Panc1 (cell line): ENCODE measurements at regions not wholly inside any gene's neighbourhood (a gene's known extent, or its start where the extent isn't known, plus 50 kb on each side); places are given as distances from the start of the nearest gene placed in this dataset.

Source experiments
- ATAC-seq: fragments of 200-7000 bp; cut with Tn5 transposase; 2 replicates; pipeline ENCODE4 v1.9.1; 2020; ENCODE audit warnings: mild to moderate bottlenecking, moderate library complexity
- BruUV-seq: library from RNA; stranded (reverse); fragments of 400-500 nt; replicated peaks from 2 replicates; lab custom pipeline; 2021; lab: Mats Ljungman, UMichigan
- CTCF ChIA-PET: fragments of 300-600 bp; sonication (Branson Sonifier 250); formaldehyde crosslinking; loops from one replicate; lab custom pipeline; 2022; ENCODE audit warnings: antibody characterized with exemption; lab: Charles Lee
- POLR2A ChIA-PET: fragments of 300-600 bp; sonication (Branson Sonifier 250); formaldehyde crosslinking; loops from one replicate; lab custom pipeline; 2022; ENCODE audit warnings: antibody characterized with exemption; lab: Charles Lee
- DNase-seq: peaks from one replicate; pipeline ENCODE4 v3.0.0-alpha.2; 2010; ENCODE audit warnings: low read depth, low spot score
- H3K27ac ChIP-seq: 2 replicates; pipeline ENCODE4 v1.5.1; 2011; ENCODE audit warnings: mild to moderate bottlenecking, low read length, inconsistent platforms
- H3K27me3 ChIP-seq: fragments of 200-500 bp; sonication (Bioruptor generic); 2 replicates; pipeline ENCODE4 v1.6.0; 2014; ENCODE audit warnings: low read length, inconsistent platforms; ENCODE audit not compliant: control insufficient read depth, insufficient read depth
- H3K36me3 ChIP-seq: fragments of 200-500 bp; sonication (Bioruptor generic); 2 replicates; pipeline ENCODE4 v1.5.1; 2014; ENCODE audit warnings: inconsistent platforms, mild to moderate bottlenecking, low read length, moderate library complexity; ENCODE audit not compliant: control insufficient read depth, insufficient read depth
- H3K4me1 ChIP-seq: 2 replicates; pipeline ENCODE4 v1.5.1; 2011; ENCODE audit warnings: inconsistent platforms, mild to moderate bottlenecking, low read length, moderate library complexity; ENCODE audit not compliant: control insufficient read depth, insufficient read depth
- H3K4me3 ChIP-seq, 2 experiments: 2 replicates each; pipeline ENCODE4 v1.5.1; 2011 to 2012; ENCODE audit warnings: low read depth in 2 of 2, low read length in 2 of 2, mild to moderate bottlenecking in 2 of 2, inconsistent platforms in 1 of 2, moderate library complexity in 1 of 2
- H3K9me3 ChIP-seq: fragments of 200-500 bp; sonication (Bioruptor generic); 2 replicates; pipeline ENCODE4 v1.5.1; 2014; ENCODE audit warnings: low read depth, mild to moderate bottlenecking, inconsistent platforms, low read length, moderate library complexity; ENCODE audit not compliant: control insufficient read depth, insufficient read depth
- POLR2AphosphoS5 ChIP-seq: IDR thresholded peaks from 2 replicates; pipeline ENCODE4 v1.6.1; 2012; ENCODE audit warnings: mild to moderate bottlenecking, low read depth, low read length, moderate library complexity
- SIN3A ChIP-seq: IDR thresholded peaks from 2 replicates; pipeline ENCODE4 v1.6.1; 2012; ENCODE audit warnings: low read depth, mild to moderate bottlenecking, low read length, moderate library complexity, borderline replicate concordance; ENCODE audit not compliant: insufficient read depth
- TCF7L2 ChIP-seq: IDR thresholded peaks from 2 replicates; pipeline ENCODE4 v1.6.1; 2011; ENCODE audit warnings: mild to moderate bottlenecking, low read depth, low read length, inconsistent platforms
- in situ Hi-C: cut with HindIII; loops from 2 replicates; pipeline ENCODE4 v1.10.0; 2016; ENCODE audit warnings: low sequenced_read_pairs, low pct_unique_long_range_greater_than_20kb
- intact Hi-C: fragments of 100-400 bp; cut with micrococcal nuclease; formaldehyde crosslinking; loops from one replicate; pipeline ENCODE4 v1.10.0; 2022; ENCODE audit not compliant: unreplicated experiment
- TF ChIP-seq, protein P1 (sequence below): fragments of 450-650 bp; IDR thresholded peaks from 2 replicates; pipeline ENCODE4 v1.5.1; 2017; ENCODE audit warnings: mild to moderate bottlenecking
- TF ChIP-seq, protein P2 (sequence below), 2 experiments: IDR thresholded peaks; 2 replicates each; pipeline ENCODE4 v1.6.1; 2011 to 2012; ENCODE audit warnings: low read depth in 2 of 2, control low read depth in 1 of 2, low read length in 1 of 2, mild to moderate bottlenecking in 1 of 2, moderate library complexity in 1 of 2; ENCODE audit not compliant: insufficient read depth in 1 of 2

- TF ChIP-seq TCF7L2, result no peak
- POLR2A ChIA-PET, result no interaction called here
- no peaks in the 10 kb centered on the region for H3K36me3 ChIP-seq
- intact Hi-C loops, result no loop called here
- H3K27ac ChIP-seq, result no peak overlapping the region
- in situ Hi-C loops, result no loop called here
- CTCF ChIA-PET, result no interaction called here
- no peaks in the 10 kb centered on the region for H3K4me1 ChIP-seq
- no TSS peak for BruUV-seq
- no peak for ATAC-seq
- no peak overlapping the region for H3K4me3 ChIP-seq
- no peak for DNase-seq
- H3K27me3 ChIP-seq, result no peaks in the 10 kb centered on the region
- no peaks in the 10 kb centered on the region for H3K9me3 ChIP-seq
Measured at GRCh38 chr7:51778121-51778520, 461.5 kb upstream of the COBL start.

- H3K36me3 ChIP-seq, result no peaks in the 10 kb centered on the region
- no peaks in the 10 kb centered on the region for H3K9me3 ChIP-seq
- no peak overlapping the region for H3K27ac ChIP-seq
- POLR2A ChIA-PET, result no interaction called here
- BruUV-seq, result no TSS peak
- H3K4me3 ChIP-seq, result no peak overlapping the region
- DNase-seq, result no peak
- in situ Hi-C loops (no loop called here), intact Hi-C loops (no loop called here)
- ATAC-seq, result no peak
- no peak for TF ChIP-seq SIN3A
- TF ChIP-seq POLR2AphosphoS5, result no peak
- TF ChIP-seq TCF7L2, result no peak
- TF ChIP-seq, protein P1, sequence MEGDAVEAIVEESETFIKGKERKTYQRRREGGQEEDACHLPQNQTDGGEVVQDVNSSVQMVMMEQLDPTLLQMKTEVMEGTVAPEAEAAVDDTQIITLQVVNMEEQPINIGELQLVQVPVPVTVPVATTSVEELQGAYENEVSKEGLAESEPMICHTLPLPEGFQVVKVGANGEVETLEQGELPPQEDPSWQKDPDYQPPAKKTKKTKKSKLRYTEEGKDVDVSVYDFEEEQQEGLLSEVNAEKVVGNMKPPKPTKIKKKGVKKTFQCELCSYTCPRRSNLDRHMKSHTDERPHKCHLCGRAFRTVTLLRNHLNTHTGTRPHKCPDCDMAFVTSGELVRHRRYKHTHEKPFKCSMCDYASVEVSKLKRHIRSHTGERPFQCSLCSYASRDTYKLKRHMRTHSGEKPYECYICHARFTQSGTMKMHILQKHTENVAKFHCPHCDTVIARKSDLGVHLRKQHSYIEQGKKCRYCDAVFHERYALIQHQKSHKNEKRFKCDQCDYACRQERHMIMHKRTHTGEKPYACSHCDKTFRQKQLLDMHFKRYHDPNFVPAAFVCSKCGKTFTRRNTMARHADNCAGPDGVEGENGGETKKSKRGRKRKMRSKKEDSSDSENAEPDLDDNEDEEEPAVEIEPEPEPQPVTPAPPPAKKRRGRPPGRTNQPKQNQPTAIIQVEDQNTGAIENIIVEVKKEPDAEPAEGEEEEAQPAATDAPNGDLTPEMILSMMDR, result no peak
- TF ChIP-seq, protein P2, sequence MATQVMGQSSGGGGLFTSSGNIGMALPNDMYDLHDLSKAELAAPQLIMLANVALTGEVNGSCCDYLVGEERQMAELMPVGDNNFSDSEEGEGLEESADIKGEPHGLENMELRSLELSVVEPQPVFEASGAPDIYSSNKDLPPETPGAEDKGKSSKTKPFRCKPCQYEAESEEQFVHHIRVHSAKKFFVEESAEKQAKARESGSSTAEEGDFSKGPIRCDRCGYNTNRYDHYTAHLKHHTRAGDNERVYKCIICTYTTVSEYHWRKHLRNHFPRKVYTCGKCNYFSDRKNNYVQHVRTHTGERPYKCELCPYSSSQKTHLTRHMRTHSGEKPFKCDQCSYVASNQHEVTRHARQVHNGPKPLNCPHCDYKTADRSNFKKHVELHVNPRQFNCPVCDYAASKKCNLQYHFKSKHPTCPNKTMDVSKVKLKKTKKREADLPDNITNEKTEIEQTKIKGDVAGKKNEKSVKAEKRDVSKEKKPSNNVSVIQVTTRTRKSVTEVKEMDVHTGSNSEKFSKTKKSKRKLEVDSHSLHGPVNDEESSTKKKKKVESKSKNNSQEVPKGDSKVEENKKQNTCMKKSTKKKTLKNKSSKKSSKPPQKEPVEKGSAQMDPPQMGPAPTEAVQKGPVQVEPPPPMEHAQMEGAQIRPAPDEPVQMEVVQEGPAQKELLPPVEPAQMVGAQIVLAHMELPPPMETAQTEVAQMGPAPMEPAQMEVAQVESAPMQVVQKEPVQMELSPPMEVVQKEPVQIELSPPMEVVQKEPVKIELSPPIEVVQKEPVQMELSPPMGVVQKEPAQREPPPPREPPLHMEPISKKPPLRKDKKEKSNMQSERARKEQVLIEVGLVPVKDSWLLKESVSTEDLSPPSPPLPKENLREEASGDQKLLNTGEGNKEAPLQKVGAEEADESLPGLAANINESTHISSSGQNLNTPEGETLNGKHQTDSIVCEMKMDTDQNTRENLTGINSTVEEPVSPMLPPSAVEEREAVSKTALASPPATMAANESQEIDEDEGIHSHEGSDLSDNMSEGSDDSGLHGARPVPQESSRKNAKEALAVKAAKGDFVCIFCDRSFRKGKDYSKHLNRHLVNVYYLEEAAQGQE (IDR thresholded peaks at IDR 0.05; ENCODE audit: insufficient read depth in 1 of 2, low read depth in 2 of 2, low read length in 1 of 2), result no peak
- H3K27me3 ChIP-seq, result no peaks in the 10 kb centered on the region
- CTCF ChIA-PET, result no interaction called here
- H3K4me1 ChIP-seq, result no peaks in the 10 kb centered on the region
Measured at GRCh38 chr7:51774178-51774577, 457.6 kb upstream of the COBL start.

DNA sequence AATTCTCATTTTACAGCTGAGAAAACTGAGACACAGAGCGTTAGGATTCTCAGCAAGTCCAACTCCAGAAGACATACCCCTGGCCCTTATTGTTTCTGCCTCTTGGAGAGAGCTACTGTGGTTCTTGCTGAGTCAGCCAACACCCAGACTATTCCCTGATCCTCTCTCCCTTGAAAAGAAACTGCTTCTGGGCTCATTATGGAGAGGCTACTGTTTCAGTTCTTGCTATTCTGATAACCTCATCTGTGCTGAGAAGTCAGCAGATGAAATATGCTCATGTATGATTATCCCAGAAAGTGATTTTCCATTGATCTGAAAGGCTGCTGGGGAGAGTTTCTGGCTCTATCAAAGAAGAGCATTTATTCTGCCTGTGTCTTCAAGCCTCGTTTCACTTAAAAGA is 455.6 kb upstream of the COBL start:
- CTCF ChIA-PET, result no interaction called here
- H3K4me1 ChIP-seq, result no peaks in the 10 kb centered on the region
- no peak for DNase-seq
- H3K36me3 ChIP-seq, result no peaks in the 10 kb centered on the region
- intact Hi-C loops, result no loop called here
- ATAC-seq, result no peak
- POLR2A ChIA-PET, result no interaction called here
- H3K27ac ChIP-seq, result no peak overlapping the region
- no TSS peak for BruUV-seq
- no peaks in the 10 kb centered on the region for H3K27me3 ChIP-seq
- no peaks in the 10 kb centered on the region for H3K9me3 ChIP-seq
- in situ Hi-C loops, result no loop called here
- no peak overlapping the region for H3K4me3 ChIP-seq
- TF ChIP-seq, protein P1, result no peak
- no peak for TF ChIP-seq TCF7L2
- TF ChIP-seq, protein P2 (IDR thresholded peaks at IDR 0.05; ENCODE audit: insufficient read depth in 1 of 2, low read depth in 2 of 2, low read length in 1 of 2), result no peak
- no peak for TF ChIP-seq POLR2AphosphoS5
- no peak for TF ChIP-seq SIN3A
